HG03521 (cell line): ENCODE measurements at regions not wholly inside any gene's neighbourhood (a gene's known extent, or its start where the extent isn't known, plus 50 kb on each side); places are given as distances from the start of the nearest gene placed in this dataset.

Experiments used
- ATAC-seq: cut with Tn5 transposase; IDR thresholded peaks from one replicate; pipeline ENCODE4 v1.9.1; 2021; ENCODE audit warnings: mild to moderate bottlenecking, moderate library complexity; ENCODE audit not compliant: unreplicated experiment

DNA sequence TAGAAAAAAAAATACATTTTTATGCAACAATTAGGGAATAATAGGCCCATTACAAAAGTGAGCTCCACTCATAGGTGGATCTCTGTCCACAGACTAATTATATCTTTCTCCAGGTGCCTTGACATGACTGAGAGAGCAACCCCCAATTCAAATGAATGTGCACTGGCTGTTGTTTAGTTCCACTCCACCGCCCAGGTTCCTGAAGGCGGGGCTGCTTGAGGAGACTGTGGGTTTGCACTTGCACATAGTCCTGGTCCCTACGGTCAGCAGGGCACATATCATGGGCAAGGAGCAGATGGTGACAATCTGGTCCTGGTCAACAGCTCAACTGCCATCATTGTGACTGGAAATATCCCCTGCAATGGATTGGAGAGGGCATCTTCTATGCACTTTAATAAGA lies 195.6 kb upstream of the PWP1 start:
- no peak for ATAC-seq

DNA sequence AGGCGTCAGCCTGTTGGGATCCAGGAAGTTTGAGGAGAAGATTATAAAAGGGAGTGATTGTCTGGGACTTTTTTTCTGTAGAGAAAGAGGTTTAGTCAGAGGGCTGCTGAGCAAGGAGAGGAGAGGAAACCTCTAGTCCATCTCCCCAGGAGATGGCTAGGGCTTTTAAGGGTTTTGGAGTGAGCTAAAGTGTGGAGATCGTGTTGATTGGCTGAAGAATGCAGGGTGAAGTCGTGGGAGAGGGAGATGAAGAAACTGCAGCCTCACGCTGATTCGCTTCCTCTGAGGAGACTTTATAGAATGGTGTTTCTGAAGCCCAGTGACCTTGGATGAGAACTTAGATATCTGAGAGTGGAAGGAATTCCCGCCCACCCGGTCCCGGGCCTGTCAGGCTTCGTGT lies 193.7 kb upstream of the PWP1 start:
- no peak for ATAC-seq

DNA sequence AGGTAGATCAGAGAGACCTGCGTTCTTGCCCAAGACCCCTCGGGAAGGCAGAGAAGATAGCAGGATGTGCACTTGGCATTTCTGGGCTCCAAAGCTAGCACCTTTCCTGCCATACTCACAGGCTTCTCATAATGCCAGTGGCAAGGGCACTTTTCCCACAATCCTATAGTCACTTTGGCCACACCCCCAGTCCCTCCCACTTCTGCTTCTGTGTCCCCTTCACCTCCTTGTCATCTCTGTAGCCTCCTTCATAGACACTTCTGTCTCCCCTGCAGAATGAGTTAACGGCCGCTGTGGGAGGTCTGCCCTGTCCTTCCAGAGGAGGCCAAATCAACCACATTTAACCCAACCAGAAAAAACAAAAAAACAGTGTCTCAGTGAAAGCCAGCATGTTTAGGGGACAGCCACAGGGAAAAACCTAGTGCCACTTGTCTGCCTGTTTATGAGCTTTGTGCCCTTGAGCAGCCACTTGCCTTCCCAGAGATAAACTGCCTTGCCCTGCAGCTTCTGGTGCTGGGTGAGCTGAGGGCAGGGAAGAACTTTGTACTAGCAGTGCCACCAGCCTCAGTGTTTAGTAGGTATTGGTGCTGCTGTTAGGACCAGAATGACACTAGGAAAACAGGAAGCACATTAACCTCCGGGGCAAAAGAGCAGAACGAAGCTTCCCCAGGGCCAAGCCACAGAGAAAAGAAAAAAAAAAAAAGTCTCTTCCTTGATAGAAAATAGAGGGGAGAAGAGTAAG lies 193.0 kb upstream of the PWP1 start:
- no peak for ATAC-seq

DNA sequence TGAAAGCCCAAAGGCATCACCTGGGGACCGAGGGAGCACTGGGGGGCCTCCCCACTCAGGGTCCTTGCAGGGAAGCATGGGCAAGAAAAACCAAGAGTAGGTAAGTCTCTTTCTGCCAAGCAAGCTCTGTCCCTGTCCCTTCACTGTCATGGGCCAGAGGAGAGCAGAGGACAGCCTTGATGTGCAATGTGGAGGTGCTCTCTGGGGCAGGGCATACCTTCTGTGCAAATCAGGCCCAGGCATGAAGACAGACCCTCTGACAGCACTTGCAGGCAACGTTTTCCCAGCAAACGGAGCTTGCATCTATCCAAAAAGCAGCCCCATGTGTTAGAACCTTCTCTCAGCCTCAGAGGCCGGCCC lies 192.5 kb upstream of the PWP1 start:
- ATAC-seq, result no peak

DNA sequence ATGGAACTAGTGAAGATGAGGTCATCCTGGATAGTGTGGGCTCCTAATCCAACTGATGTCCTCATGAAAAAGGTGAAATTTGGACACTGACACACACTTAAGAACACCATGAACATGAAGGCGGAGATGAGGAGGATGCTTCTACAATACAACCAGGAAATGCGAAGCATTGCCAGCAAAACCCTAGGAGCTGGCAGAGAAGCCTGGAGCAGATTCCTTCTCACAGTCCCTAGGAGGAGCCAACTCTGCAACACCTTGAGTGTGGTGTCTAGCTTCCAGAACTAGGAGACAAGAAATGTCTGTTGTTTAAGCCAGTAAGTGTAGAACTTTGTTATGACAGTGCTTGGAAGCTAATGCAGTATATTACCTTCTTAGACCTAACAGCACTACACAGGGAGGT lies 191.9 kb upstream of the PWP1 start:
- no peak for ATAC-seq

DNA sequence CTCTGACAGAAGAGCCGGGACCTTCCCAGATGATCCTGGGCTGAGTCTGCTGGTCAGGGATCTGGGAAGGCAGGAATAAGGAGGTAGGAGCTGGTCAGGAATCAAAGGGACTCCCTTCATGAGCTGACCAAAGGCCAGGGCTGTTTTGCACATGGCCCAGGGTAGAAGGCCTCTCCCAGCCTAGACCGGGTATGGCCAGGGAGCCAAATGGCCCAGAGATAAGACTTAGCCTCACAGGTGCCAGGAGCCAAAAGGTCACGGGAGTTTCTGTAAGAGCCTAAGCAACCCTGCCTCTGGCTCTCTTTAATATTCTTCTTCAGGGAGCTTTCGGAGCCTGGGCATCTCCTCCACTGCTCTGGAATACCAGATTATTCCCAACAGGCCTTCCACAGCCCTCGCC lies 191.3 kb upstream of the PWP1 start:
- no peak for ATAC-seq

DNA sequence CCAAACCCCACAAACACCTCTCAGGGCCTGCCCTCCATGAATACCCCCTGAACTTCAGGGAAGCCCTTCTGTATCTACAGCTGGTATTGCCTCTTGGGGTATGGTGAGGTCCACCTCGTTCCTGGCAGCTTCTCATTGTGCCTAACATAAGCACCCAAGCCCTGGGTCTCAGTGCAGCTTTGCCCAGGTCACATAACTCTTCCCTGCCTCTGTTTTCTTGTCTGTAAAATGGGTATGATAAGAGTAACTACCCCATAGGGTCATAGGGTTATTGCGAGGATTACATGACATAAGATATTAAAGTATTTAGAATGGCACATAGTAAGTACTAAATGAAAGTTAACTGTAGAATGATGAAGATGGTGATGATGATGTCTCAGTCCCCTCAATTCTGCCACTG lies 190.0 kb upstream of the PWP1 start:
- ATAC-seq, result no peak

DNA sequence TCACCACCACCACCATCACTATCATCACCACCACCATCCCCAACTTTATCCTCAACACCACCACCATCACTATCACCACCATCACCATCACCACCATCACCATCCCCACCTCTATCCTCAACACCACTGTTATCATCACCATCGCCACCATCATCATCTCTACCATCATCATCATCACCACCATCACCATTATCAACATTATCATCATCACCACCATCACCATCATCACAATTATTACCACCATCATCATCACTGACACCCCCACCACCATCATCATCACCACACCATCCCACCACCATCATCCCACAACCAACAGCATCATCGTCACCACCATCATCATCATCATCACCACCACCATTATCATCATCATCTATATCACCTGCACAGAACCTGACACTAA lies 188.4 kb upstream of the PWP1 start:
- ATAC-seq, result no peak

DNA sequence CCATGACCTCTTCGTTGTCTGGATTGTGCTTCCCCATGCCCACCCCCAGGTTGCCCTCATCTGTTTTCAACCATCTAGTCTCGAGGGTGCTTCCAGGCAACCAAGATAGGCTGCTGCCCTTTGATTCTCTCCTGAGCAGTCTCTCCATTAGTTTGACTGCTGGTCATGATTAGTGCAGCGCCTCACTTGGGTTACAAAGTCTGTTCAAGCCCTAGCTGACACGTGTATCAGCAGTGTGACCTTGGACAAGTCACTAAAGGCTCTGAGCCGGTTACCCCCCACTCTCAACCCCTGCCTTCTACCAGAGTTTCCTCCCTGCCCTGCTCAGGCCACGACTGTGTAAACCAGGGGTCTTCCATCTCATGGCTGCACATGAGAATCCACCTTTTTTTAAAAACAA lies 185.3 kb upstream of the PWP1 start:
- no peak for ATAC-seq

DNA sequence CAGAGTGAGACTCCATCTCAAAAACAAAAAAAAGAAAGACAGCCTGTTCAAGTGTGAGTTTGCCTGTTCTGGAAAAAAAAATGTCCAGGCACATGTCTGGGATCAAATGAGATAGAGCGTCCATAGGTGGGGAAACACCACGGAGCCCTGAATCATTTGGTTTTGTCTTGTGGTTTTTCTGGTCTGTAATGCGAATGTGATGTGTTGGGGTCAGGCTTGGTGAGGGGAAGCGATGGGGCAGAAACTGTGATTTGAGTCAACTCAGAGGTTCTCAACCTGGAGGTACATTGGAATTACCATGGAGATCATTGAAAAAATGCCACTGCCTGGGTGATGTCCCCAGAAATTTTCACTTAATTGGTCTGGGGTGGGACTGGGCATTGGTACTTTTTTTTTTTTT lies 183.9 kb upstream of the PWP1 start:
- ATAC-seq, result no peak

DNA sequence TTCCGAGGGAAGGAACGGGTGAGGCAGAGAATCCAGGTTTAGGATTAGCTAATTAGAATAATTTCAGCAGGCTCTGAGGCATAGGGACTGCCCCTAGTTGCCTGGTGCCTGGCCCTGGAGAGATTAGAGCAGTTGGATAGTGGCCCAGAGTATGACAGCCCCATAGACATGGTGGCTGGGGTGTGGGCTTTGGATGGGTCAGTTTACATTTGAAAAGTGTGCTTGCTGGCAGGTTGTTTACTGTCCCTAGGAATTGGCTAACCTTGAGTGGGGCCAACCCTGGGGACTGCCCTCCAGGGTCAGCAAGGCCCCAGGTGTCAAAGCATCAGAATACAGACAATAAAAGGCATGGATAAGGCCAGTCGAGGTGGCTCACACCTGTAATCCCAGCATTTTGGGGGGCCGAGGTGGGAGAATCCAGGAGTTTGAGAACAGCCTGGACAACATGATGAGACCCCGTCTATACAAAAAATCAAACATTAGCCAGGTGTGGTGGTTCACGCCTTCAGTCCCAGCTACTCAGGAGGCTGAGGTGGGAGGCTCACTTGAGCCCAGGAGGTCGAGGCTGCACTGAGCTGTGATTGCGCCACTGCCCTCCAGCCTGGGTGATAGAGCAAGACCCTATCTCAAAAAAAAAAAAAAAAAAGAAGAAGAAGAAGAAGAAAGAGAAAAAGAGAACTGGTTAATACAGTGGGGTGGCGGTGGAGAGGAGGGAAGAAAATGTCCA lies 182.3 kb upstream of the PWP1 start:
- ATAC-seq, result no peak

DNA sequence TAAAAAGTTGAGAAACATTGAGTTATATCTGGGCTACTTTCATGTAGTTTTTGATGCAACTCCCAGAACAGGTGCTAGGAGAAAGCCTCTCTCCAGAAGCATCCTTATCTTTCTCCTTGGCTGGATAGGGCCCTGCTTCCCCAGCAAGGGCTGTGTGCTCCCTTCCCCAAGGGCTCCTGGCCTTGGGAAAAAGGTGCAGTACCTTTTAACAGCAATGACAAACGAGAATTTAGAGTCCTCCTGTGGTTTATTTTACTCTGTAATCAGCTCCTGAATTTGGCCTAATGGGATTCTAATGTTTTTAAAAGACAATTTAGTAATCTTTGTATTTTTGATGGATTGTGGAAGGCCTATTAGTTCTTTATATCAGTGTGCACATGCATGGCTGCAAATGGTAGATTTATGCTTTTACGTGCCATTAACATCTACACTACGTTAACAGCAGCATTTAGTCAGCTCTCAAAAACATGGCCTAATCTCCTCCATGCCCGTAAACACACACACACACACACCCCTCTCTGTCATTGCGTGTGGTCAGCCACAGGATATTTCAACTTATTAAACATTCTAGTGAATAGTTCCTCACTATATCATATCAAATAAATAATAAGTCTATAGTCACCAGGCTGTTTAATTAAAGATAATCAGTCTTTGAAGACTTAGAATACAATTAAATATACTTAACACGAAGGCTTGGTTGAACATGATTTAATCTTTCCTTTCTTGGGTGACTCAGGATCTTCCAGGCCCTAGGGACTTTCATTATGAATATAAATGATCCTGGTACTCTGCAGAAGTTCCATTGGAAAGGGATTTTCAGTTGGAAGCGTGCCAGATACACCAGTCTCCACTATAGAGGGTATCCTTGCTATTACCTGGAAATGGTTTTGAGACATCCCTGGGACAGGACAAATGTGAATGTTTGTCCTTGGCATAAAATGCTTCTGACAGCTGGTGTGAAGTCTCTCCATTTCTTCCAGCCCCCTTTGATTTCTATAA lies 181.4 kb upstream of the PWP1 start:
- no peak for ATAC-seq

DNA sequence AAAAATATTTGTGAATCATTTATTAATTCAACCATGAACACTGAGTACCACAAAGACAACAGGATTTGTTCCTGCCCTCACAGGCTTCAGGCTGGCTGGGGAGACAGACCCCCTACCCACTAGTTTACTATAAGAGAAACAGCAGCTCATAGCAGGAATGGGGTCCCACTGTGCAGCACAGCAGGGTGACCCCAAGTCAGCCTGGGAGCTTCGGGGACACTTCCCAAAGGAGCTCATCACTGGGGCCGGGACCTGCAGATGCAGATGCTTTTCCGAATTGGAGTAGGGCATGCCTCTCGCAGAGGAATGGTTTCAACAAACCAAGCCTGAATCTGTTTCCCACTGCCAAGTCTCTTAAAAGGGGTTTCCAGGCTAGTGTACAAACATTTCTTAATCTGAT lies 176.2 kb upstream of the PWP1 start:
- ATAC-seq, result no peak

DNA sequence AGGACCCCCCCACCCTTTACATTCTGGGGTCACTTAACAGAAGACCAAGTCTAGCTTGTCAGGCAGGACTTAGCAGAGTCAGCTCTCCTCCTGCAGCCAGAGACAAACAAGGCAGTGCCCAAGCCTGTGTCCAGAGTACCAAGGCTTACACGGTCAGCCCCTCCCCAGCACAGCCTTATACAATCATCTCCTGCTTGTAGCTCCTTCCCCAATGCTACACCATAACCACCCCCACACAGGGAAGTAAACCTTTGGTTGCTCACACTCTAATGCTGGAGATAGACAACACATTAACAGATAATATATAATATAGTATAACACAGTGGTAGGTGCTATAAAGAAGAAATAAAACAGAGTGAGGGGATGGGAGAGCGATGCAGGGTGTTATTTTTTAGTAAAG lies 175.4 kb upstream of the PWP1 start:
- no peak for ATAC-seq

DNA sequence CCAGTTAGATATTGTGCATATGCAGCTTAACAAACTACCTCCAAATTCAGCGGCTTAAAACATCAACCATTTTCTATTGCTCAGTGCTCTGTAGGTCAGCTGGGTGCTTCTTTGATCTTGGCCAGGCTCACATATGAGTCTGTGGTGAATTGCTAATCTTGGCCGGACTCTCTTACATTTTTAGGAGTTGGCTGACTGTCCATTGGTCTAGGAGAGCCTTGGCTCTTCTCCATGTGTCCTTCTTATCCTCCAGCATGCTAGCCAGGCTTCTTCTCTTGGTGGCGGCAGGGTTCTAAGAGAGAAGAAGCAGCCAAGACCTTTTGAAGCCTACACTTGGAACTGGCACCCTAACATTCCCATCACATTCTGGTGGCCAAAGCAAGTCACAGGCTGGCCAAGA lies 174.3 kb upstream of the PWP1 start:
- no peak for ATAC-seq

DNA sequence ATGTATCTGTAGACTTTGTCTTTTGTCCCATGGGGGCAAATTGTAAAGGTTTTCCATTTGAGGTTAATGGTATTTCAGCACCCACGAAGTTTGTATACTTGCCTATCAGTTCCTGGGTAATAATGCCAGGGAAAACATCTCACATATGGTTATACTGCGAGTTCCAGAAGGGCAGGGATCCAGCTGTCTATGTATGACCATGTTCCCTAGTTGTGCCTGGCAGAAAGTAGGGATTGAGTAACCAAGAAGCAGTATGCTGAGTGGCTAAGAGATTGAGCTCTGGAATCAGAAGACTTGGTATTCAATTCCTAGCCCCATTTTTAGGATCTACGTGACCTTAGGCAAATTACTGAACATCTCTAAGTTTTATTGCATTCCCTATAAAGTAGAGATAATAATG lies 173.2 kb upstream of the PWP1 start:
- ATAC-seq, result no peak

DNA sequence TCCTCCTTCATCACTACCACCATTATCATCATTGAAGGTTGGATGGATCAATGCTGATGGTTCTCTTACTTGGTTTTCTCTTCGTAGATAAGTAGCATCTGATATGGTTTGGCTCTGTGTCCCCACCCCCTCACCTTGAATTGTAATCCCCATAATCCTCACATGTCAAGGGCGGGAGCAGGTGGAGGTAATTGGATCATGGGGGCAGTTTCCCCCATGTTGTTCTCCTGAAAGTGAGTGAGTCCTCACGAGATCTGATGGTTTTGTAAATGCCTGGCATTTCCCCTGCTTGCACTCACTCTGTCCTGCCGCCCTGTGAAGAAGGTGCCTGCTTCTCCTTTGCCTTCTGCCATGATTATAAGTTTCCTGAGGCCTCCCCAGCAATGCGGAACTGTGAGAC lies 172.4 kb upstream of the PWP1 start:
- no peak for ATAC-seq

DNA sequence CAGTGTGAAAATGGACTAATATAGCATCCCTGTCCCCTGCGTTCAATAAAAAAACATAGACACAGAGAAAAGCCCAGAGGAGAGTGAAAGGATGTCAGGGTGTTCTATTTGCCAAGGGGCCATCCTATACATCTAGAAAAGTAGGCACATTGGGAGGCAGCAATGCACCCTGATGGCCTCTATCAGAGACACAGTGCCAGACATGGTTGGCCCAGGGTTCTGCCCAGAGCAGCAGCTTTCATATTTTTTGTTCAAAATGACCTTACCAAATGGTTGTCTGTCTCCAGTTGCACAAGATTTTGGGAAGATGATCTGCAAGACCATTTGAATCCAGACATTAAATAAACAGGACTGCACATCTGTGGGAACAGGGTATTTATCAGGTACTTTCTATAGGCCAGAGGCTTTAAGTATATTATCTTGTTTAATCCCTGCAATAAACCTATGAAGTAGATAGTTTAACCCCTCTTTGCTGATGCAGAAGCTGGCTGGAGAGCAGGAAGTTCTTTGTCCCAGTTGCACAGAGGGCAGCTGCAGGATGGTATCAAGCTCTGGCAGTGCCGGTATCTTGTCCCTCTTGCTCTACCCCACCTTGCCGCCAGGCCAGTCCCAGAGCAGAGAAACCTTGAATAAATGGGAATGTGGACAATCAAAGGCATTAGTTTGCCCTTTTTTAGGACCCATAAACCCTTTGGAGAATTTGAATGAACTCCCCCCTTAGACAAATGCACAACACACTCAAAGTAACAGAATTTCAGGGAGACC lies 171.8 kb upstream of the PWP1 start:
- no peak for ATAC-seq

DNA sequence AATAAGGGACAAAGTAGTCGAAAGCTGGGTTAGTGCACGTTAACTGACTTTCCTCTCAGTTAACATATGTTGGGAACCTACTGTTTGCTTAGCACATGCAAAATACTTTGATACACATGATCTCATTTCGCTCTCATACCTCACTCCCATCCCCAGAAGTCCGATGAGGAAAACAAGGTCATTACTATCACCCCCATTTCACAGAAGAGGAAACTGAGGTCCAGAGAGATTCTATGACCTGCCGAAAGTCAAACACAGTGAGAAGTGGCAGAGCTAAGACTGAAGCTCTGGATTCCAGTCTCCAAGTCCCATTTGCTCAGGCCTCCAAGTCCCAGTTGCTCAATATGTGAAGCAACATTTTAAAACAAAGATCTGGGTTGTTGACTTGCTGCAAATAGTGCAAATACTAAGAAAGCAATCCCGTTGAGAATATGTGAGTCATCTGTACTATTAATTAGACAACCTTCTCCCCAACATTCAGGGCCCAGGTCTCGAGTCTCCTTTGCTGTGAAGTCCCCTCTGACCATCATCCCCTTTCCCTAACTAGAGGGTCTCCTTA lies 170.6 kb upstream of the PWP1 start:
- no peak for ATAC-seq

DNA sequence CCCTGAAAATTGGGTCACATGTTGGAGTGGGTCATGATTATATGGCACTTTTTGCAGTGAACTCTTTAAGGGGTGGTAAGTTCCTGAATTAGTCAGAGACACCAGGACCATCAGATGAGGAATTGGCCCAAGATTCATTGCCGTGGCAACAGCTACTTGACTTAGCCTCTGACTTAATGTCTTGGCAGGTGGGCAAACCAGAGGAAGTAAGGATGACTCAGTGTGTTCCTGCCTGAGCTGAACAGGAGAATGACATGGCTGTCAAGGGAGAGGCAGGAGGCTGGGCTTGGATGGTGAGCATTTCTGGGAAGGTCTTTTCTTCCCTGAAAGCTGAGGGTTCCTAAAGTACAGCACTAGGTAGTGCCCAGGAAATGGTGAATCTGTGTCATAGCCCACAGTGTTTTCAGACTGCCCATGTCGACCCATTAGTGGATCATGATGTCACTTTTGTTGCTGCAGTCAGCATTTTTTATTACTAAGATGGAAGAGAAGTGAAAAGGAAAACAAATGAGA lies 170.1 kb upstream of the PWP1 start:
- no peak for ATAC-seq
